IPS-18a (cell line): ENCODE measurements at regions not wholly inside any gene's neighbourhood (a gene's known extent, or its start where the extent isn't known, plus 50 kb on each side); places are given as distances from the start of the nearest gene placed in this dataset.

ENCODE experiments used
- H3K27ac ChIP-seq: one replicate; pipeline ENCODE4 v1.5.1; 2013; ENCODE audit warnings: low read length
- H3K27me3 ChIP-seq: one replicate; pipeline ENCODE4 v1.6.1; 2013; ENCODE audit warnings: mild to moderate bottlenecking, low read length; ENCODE audit not compliant: control insufficient read depth, insufficient read depth
- H3K36me3 ChIP-seq: one replicate; pipeline ENCODE4 v1.6.1; 2013; ENCODE audit warnings: low read depth, low read length; ENCODE audit not compliant: control insufficient read depth
- H3K4me1 ChIP-seq: one replicate; pipeline ENCODE4 v1.6.1; 2013; ENCODE audit warnings: low read depth, low read length; ENCODE audit not compliant: control insufficient read depth
- H3K4me3 ChIP-seq: one replicate; pipeline ENCODE4 v1.5.1; 2013; ENCODE audit warnings: low read length
- H3K9ac ChIP-seq: one replicate; pipeline ENCODE4 v1.6.1; 2013; ENCODE audit warnings: mild to moderate bottlenecking, low read length, moderate library complexity
- H3K9me3 ChIP-seq: one replicate; pipeline ENCODE4 v1.6.1; 2013; ENCODE audit warnings: low read depth, low read length; ENCODE audit not compliant: control insufficient read depth

DNA sequence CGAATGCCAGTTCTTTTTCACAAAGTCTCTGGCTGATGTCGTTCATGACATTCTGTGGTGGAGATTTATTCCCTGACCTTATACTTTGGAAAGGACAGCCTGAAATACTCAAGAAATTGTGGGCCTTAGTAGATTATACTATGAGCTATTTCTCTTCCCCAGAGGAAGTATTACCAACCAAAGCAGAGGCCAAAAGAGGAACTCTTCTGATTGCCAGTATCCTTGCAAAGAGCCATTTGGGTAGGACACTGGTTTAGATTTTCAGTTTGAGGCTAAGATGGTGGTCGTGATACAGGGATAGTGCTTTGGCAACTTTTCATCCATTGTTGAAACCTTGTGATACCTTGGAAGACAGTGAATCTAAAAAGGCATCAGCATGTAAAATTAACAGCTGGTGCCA is 327.3 kb downstream of the HACE1 start:
- Histone ChIP-seq H3K9me3 (no peaks in the 10 kb centered on the region), H3K4me3 (no peak overlapping the region), H3K9ac (no peak overlapping the region), H3K27me3 (no peaks in the 10 kb centered on the region), H3K27ac (no peak overlapping the region), H3K36me3 (no peaks in the 10 kb centered on the region), H3K4me1 (no peaks in the 10 kb centered on the region)

DNA sequence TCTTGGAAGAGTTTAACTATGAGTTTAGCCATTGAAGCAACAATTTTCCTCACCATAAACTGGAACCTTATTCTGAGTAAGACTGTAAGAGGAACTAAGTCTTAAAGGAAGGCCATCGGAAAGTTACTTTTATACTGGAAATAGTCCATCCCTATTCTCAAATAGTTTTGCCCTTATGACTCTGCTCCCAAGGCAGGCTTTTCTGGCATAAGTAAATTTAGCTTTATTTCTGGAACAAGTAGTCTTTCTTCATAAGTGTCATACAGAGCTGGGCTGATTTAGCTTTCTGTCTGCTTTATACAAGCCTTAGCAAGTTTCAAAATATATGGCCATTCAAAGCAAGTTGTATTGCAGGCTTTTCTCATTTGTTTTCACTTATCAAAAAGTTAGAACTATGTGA is 328.1 kb downstream of the HACE1 start:
- H3K4me1 ChIP-seq, result no peaks in the 10 kb centered on the region
- no peaks in the 10 kb centered on the region for H3K27me3 ChIP-seq
- no peak overlapping the region for H3K27ac ChIP-seq

DNA sequence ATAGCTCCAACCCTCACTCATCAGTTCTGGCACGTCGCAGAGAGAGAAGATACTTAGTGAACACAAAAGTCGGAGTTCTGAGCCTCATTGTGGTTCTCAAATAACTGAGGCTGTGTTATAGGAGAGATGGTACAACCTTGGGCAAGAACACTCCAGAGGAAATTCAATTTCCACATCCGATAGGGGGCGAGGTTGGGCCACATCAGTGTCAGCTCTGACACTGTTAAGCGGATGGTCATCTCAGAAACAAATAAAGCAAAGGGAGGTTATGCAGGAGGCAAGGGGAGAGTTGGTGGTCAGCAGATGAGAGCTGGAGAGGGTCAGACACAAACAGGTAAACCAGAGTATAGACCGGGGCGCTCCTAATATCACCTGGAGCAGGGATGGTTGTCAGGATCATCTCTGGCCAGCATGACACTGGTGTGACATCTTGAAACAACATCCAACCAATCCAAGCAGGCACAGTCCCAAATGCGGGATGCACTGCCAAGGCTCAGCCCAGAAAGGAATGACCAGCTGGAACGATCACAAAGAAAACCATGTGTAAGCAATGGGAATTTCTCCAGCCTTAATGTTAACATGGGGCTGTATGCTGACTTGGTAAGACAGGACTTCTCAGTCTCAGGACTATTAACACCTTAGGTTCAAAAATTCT is 331.8 kb downstream of the HACE1 start:
- Histone ChIP-seq H3K4me3 (no peak overlapping the region), H3K27ac (no peak overlapping the region), H3K27me3 (no peaks in the 10 kb centered on the region), H3K4me1 (no peaks in the 10 kb centered on the region), H3K9me3 (no peaks in the 10 kb centered on the region), H3K9ac (no peak overlapping the region), H3K36me3 (no peaks in the 10 kb centered on the region)

More for the DNA sequence above, 328.1 kb downstream of the HACE1 start:
- no peaks in the 10 kb centered on the region for H3K9me3 ChIP-seq
- H3K9ac ChIP-seq, result no peak overlapping the region
- no peaks in the 10 kb centered on the region for H3K36me3 ChIP-seq
- no peak overlapping the region for H3K4me3 ChIP-seq

DNA sequence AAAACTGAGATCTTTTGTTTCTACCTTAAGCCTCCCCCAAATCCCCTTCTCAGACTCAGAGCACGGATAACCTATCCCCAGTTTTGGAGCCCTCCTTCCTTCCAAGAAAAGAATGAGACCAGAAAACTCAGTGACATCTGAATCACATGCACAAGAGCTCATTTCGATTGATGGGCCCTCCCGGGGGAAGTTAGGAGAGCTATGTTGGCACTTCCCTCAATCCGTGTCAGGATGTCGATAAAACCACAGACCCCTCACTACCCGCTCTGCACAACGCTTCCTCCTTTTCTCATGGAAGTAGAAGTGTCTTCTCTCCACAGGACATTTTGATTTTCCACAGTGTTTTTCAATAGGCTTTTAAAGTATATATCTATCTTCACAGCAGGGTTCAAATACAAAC is 332.4 kb downstream of the HACE1 start:
- H3K4me3 ChIP-seq, result no peak overlapping the region
- H3K9ac ChIP-seq, result no peak overlapping the region
- no peak overlapping the region for H3K27ac ChIP-seq
- H3K27me3 ChIP-seq, result no peaks in the 10 kb centered on the region
- H3K4me1 ChIP-seq, result no peaks in the 10 kb centered on the region
- H3K36me3 ChIP-seq, result no peaks in the 10 kb centered on the region
- H3K9me3 ChIP-seq, result no peaks in the 10 kb centered on the region

DNA sequence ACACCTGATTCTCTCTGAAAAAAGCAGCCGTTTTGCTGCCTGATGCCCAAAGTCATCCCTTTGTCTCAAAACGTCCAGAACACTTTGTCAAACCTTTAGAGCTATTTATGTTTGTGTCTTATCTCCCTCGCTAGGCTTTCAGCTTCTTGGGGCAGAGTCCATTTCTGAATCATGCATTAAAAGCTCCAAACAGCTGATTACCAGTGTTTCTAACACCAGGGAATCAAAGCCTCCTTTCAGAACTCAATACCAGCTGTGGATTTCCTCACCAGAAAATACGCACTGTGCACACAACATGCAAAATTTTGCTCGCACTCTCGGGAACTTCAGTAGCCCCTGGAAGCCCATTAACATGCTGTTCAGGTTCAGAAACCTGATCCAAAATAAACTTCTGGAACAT is 333.3 kb downstream of the HACE1 start:
- H3K9me3 ChIP-seq, result no peaks in the 10 kb centered on the region
- H3K4me3 ChIP-seq, result no peak overlapping the region
- no peak overlapping the region for H3K9ac ChIP-seq
- H3K27me3 ChIP-seq, result no peaks in the 10 kb centered on the region
- no peaks in the 10 kb centered on the region for H3K4me1 ChIP-seq
- no peak overlapping the region for H3K27ac ChIP-seq
- no peaks in the 10 kb centered on the region for H3K36me3 ChIP-seq

DNA sequence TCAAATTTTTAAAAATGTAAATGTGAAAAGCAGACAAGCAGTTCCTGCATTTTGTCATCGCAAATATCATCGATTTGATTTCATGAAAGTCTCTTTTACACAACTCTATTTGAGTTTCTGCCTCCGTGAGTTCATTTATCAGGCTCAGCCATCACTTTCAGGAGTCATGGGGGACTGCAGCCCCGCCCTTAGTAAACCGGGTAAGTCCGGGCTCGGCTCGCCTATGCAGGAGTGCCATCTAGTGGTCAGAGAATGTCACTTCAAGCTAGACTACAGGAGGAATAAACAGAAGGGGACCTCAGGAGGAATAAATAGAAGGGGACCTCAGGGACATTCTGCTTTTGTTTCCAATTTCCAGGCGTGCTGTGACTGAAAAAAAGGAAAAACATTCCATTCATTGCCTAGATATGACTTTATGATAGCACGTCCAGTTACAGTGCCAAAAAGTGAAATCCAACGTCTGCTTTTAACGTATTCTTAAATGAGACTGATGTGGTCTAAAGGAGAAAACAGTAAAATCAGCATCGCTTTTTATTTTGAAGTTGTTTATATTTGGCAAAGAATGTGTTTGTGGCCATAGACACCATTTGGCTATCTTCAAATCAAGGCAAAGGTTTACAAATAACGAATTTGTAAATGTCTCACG is 333.9 kb downstream of the HACE1 start:
- Histone ChIP-seq H3K27me3 (no peaks in the 10 kb centered on the region), H3K4me1 (no peaks in the 10 kb centered on the region), H3K4me3 (no peak overlapping the region), H3K9me3 (no peaks in the 10 kb centered on the region), H3K9ac (no peak overlapping the region), H3K36me3 (no peaks in the 10 kb centered on the region), H3K27ac (no peak overlapping the region)

DNA sequence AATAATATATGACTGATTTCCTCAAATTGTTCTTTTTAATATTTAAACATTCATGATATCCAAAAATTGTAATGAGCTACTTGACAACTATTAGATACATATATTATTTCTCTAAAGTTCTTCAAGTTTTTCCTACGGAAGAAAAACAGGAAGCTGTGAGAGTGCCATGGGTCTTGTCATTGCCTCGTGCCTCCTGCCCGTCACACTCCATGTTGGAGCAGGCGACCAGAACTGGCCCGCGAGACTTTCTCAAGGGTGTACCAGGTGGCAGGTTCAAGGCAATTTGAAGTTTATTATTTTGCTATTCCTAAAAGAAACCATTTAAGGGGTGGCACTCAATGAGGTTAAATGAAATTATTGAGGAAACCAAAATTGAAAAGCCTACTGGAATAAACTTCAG is 337.2 kb downstream of the HACE1 start:
- Histone ChIP-seq H3K36me3 (no peaks in the 10 kb centered on the region), H3K27ac (no peak overlapping the region), H3K9me3 (no peaks in the 10 kb centered on the region), H3K9ac (no peak overlapping the region), H3K4me3 (no peak overlapping the region), H3K4me1 (no peaks in the 10 kb centered on the region), H3K27me3 (no peaks in the 10 kb centered on the region)

DNA sequence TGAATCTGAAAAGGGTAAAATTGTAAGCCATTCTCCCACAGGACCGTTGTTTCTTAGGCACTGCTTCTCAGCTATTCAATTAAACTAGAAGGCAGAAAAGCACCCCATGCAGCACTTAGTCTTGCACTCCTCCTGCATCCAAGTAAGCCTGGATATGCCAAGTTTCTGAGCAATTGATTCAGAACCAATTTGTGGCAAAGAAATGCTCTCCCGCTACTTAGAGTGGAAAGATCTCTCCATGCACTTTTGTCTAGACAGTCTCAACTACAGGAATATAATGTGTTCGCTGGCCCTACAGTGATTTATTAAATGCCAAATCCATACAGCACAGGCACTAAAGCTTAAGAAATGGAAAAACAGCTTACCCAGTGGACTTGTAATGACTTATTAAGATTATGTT is 338.5 kb downstream of the HACE1 start:
- no peaks in the 10 kb centered on the region for H3K4me1 ChIP-seq
- H3K4me3 ChIP-seq, result no peak overlapping the region
- H3K9ac ChIP-seq, result no peak overlapping the region
- no peaks in the 10 kb centered on the region for H3K9me3 ChIP-seq
- H3K36me3 ChIP-seq, result no peaks in the 10 kb centered on the region
- H3K27me3 ChIP-seq, result no peaks in the 10 kb centered on the region
- H3K27ac ChIP-seq, result no peak overlapping the region

DNA sequence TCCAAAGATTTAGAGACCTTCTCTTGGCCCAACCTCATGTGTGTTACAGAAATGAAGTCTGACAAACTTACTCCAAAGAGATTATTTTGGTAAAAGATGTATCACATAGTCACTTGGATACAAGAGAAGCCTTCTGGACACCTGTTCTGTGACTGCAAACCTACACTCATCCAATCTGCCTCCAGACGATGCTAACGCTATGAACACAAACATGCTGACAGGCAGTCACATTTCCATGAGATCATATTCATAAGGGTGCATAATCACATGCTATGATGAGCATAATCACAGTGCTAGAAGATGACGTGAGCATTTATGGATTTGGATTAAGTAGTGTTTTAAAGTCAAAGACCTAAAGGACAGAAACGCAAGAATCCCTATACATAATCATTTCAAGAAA is 340.2 kb downstream of the HACE1 start:
- no peaks in the 10 kb centered on the region for H3K27me3 ChIP-seq
- H3K27ac ChIP-seq, result no peak overlapping the region
- no peaks in the 10 kb centered on the region for H3K4me1 ChIP-seq
- no peak overlapping the region for H3K9ac ChIP-seq
- no peaks in the 10 kb centered on the region for H3K36me3 ChIP-seq
- H3K4me3 ChIP-seq, result no peak overlapping the region
- no peaks in the 10 kb centered on the region for H3K9me3 ChIP-seq

DNA sequence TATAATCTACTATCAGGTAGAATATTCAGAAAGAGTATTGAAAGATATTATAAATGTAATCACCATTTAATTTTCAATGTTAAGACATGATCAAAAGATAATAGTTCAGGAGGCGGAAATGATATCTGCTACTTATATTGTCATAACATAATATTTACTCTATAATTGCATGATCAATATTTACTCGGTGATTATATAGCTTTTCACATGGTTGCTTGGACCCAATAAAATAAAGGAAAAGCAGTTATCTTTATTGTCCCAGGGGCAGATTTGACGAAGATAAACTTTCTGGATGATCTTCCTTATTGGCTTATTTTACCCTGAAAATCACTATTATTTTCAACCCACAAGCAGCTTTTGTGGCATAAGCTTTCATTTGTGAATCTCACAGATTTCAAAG is 350.4 kb downstream of the HACE1 start:
- no peak overlapping the region for H3K9ac ChIP-seq
- H3K9me3 ChIP-seq, result no peaks in the 10 kb centered on the region
- H3K27me3 ChIP-seq, result no peaks in the 10 kb centered on the region
- no peak overlapping the region for H3K4me3 ChIP-seq
- H3K36me3 ChIP-seq, result no peaks in the 10 kb centered on the region
- H3K4me1 ChIP-seq, result no peaks in the 10 kb centered on the region
- H3K27ac ChIP-seq, result no peak overlapping the region

DNA sequence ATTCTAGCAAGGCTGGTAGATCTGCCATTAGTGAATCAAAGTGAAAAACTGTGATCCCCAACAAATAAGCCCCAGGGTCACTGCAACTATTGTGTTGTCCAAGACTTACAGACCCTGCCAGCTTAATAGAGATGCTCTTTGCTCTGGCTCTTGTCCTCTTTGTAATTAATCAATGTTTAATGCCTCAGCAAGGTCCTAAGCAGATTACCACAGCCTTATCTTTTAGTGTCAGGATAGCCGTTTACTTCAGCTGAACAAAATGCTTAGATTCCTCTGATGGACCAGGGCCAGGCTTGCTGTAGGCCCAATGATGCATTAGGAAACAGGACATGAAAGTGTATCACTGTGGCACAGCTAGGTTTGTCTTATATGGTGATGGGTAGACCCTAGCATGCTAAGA is 353.3 kb downstream of the HACE1 start:
- Histone ChIP-seq H3K4me1 (no peaks in the 10 kb centered on the region), H3K9me3 (no peaks in the 10 kb centered on the region), H3K27ac (no peak overlapping the region), H3K27me3 (no peaks in the 10 kb centered on the region), H3K36me3 (no peaks in the 10 kb centered on the region), H3K9ac (no peak overlapping the region), H3K4me3 (no peak overlapping the region)

DNA sequence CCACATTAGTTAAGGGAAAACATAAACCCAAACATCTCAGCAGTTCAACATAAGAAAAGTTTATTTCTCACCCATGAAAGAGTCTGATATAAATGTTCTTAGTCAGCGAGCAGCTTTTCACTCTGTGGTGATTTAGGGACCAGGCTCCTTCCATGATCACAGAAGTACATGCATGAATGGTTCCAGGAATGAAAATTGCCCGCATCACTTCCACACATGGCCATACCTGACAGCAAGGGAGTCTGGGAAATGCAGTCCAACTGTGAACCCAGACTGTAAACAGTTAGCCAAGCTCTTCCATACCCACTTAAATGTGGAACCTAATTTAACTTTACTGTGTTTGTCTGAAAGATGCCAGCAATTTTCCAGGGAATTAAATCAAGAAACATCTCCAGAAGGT is 353.9 kb downstream of the HACE1 start:
- Histone ChIP-seq H3K27me3 (no peaks in the 10 kb centered on the region), H3K4me1 (no peaks in the 10 kb centered on the region), H3K4me3 (no peak overlapping the region), H3K9ac (no peak overlapping the region), H3K9me3 (no peaks in the 10 kb centered on the region), H3K27ac (no peak overlapping the region), H3K36me3 (no peaks in the 10 kb centered on the region)
